Activated T-helper 2 cell treated with anti-CD3 and anti-CD28 coated beads, Interferon-gamma antibody, Interleukin-2, Interleukin-4, amounts not matched to agents 10 μg/mL and 5 μg/mL and 100 μg/mL, durations not matched to agents 14 hours and 24 hours and 36 hours (primary cell): ENCODE measurements at regions not wholly inside any gene's neighbourhood (a gene's known extent, or its start where the extent isn't known, plus 50 kb on each side); places are given as distances from the start of the nearest gene placed in this dataset.

Experiments
- DNase-seq: peaks from one replicate; pipeline ENCODE4 v3.0.0; 2021; ENCODE audit warnings: low spot score
- H3K27ac Mint-ChIP-seq: one replicate; pipeline ENCODE4 v1.8.0; 2021; ENCODE audit warnings: mixed read lengths
- H3K27me3 Mint-ChIP-seq: one replicate; pipeline ENCODE4 v1.8.0; 2021; ENCODE audit warnings: low read depth, mixed read lengths
- H3K36me3 Mint-ChIP-seq: one replicate; pipeline ENCODE4 v1.8.0; 2021; ENCODE audit warnings: low read depth, mixed read lengths
- H3K4me1 Mint-ChIP-seq: one replicate; pipeline ENCODE4 v1.8.0; 2021; ENCODE audit warnings: low read depth, mixed read lengths
- H3K4me3 Mint-ChIP-seq: one replicate; pipeline ENCODE4 v1.8.0; 2021; ENCODE audit warnings: low read depth, mild to moderate bottlenecking, moderate library complexity, mixed read lengths
- H3K9me3 Mint-ChIP-seq: one replicate; pipeline ENCODE4 v1.8.0; 2021; ENCODE audit warnings: mixed read lengths
- intact Hi-C: fragments of 100-400 bp; cut with micrococcal nuclease; formaldehyde crosslinking; loops from one replicate; pipeline ENCODE4 v1.15.1; 2023

GRCh38 chr18:60943297-60943696 lies 389.9 kb upstream of the CDH20 start:
- intact Hi-C loops, result no loop called here
- H3K9me3 Mint-ChIP-seq, result peaks cover 5% of the 10 kb centered on the region

GRCh38 chr18:60950634-60951033 lies 382.6 kb upstream of the CDH20 start:
- Mint-ChIP-seq H3K4me3 (no peak overlapping the region), H3K27ac (no peak overlapping the region), H3K9me3 (no peaks in the 10 kb centered on the region), H3K27me3 (no peaks in the 10 kb centered on the region), H3K36me3 (no peaks in the 10 kb centered on the region), H3K4me1 (no peaks in the 10 kb centered on the region)
- DNase-seq, result no peak
- intact Hi-C loops, result no loop called here

More at GRCh38 chr18:60943297-60943696, 389.9 kb upstream of the CDH20 start:
- Mint-ChIP-seq H3K36me3 (no peaks in the 10 kb centered on the region), H3K4me1 (no peaks in the 10 kb centered on the region), H3K27me3 (no peaks in the 10 kb centered on the region), H3K27ac (no peak overlapping the region), H3K4me3 (no peak overlapping the region)
- DNase-seq, result no peak

GRCh38 chr18:60951091-60951490 lies 382.1 kb upstream of the CDH20 start:
- Mint-ChIP-seq H3K9me3 (no peaks in the 10 kb centered on the region), H3K4me3 (no peak overlapping the region), H3K27me3 (no peaks in the 10 kb centered on the region), H3K27ac (no peak overlapping the region), H3K4me1 (no peaks in the 10 kb centered on the region), H3K36me3 (no peaks in the 10 kb centered on the region)
- intact Hi-C loops, result no loop called here
- no peak for DNase-seq

- Mint-ChIP-seq H3K36me3 (no peaks in the 10 kb centered on the region), H3K27me3 (no peaks in the 10 kb centered on the region), H3K4me3 (no peak overlapping the region), H3K9me3 (peaks cover 8% of the 10 kb centered on the region), H3K27ac (no peak overlapping the region), H3K4me1 (no peaks in the 10 kb centered on the region)
- intact Hi-C loops, result no loop called here
- no peak for DNase-seq
Measured at GRCh38 chr18:60962625-60963024, 370.6 kb upstream of the CDH20 start.

GRCh38 chr18:60965856-60966255 lies 367.4 kb upstream of the CDH20 start:
- Mint-ChIP-seq H3K4me1 (no peaks in the 10 kb centered on the region), H3K36me3 (no peaks in the 10 kb centered on the region), H3K4me3 (no peak overlapping the region)

GRCh38 chr18:60966876-60967275 lies 366.4 kb upstream of the CDH20 start:
- Mint-ChIP-seq H3K27me3 (no peaks in the 10 kb centered on the region), H3K27ac (no peak overlapping the region), H3K36me3 (no peaks in the 10 kb centered on the region), H3K9me3 (peaks cover 12% of the 10 kb centered on the region), H3K4me1 (no peaks in the 10 kb centered on the region), H3K4me3 (no peak overlapping the region)
- DNase-seq, result no peak
- intact Hi-C loops, result no loop called here

More at GRCh38 chr18:60965856-60966255, 367.4 kb upstream of the CDH20 start:
- Mint-ChIP-seq H3K27ac (no peak overlapping the region), H3K27me3 (no peaks in the 10 kb centered on the region), H3K9me3 (peaks cover 12% of the 10 kb centered on the region)
- no peak for DNase-seq
- intact Hi-C loops, result no loop called here

GRCh38 chr18:60975420-60975819 lies 357.8 kb upstream of the CDH20 start:
- intact Hi-C loops, result no loop called here
- Mint-ChIP-seq H3K27me3 (no peaks in the 10 kb centered on the region), H3K9me3 (peaks cover 10% of the 10 kb centered on the region), H3K4me3 (no peak overlapping the region), H3K27ac (no peak overlapping the region), H3K4me1 (no peaks in the 10 kb centered on the region), H3K36me3 (no peaks in the 10 kb centered on the region)
- no peak for DNase-seq

GRCh38 chr18:60976976-60977375 lies 356.3 kb upstream of the CDH20 start:
- Mint-ChIP-seq H3K27ac (no peak overlapping the region), H3K4me3 (no peak overlapping the region), H3K27me3 (no peaks in the 10 kb centered on the region), H3K4me1 (no peaks in the 10 kb centered on the region), H3K9me3 (peaks cover 7% of the 10 kb centered on the region), H3K36me3 (no peaks in the 10 kb centered on the region)
- intact Hi-C loops, result no loop called here
- DNase-seq, result no peak

GRCh38 chr18:60978338-60978737 lies 354.9 kb upstream of the CDH20 start:
- H3K9me3 Mint-ChIP-seq, result peaks cover 7% of the 10 kb centered on the region
- intact Hi-C loops, result no loop called here
- DNase-seq, result no peak
- H3K4me1 Mint-ChIP-seq, result no peaks in the 10 kb centered on the region
- no peak overlapping the region for H3K4me3 Mint-ChIP-seq
- H3K36me3 Mint-ChIP-seq, result no peaks in the 10 kb centered on the region
- H3K27ac Mint-ChIP-seq, result no peak overlapping the region
- no peaks in the 10 kb centered on the region for H3K27me3 Mint-ChIP-seq

- H3K27me3 Mint-ChIP-seq, result no peaks in the 10 kb centered on the region
- no peak overlapping the region for H3K4me3 Mint-ChIP-seq
- no peak overlapping the region for H3K27ac Mint-ChIP-seq
- H3K4me1 Mint-ChIP-seq, result no peaks in the 10 kb centered on the region
- intact Hi-C loops, result no loop called here
- H3K36me3 Mint-ChIP-seq, result no peaks in the 10 kb centered on the region
- peaks cover 7% of the 10 kb centered on the region for H3K9me3 Mint-ChIP-seq
- DNase-seq, result no peak
Measured at GRCh38 chr18:60980422-60981005, 352.7 kb upstream of the CDH20 start.

- H3K9me3 Mint-ChIP-seq, result peaks cover 13% of the 10 kb centered on the region
- no peak for DNase-seq
- intact Hi-C loops, result no loop called here
- no peak overlapping the region for H3K4me3 Mint-ChIP-seq
- no peaks in the 10 kb centered on the region for H3K27me3 Mint-ChIP-seq
- no peak overlapping the region for H3K27ac Mint-ChIP-seq
- H3K36me3 Mint-ChIP-seq, result no peaks in the 10 kb centered on the region
- no peaks in the 10 kb centered on the region for H3K4me1 Mint-ChIP-seq
Measured at GRCh38 chr18:60981682-60982328, 351.4 kb upstream of the CDH20 start.

GRCh38 chr18:60982329-60982695 lies 350.9 kb upstream of the CDH20 start:
- intact Hi-C loops, result no loop called here
- peaks cover 10% of the 10 kb centered on the region for H3K9me3 Mint-ChIP-seq
- no peaks in the 10 kb centered on the region for H3K36me3 Mint-ChIP-seq
- DNase-seq, result no peak
- H3K27me3 Mint-ChIP-seq, result no peaks in the 10 kb centered on the region
- H3K4me3 Mint-ChIP-seq, result no peak overlapping the region
- H3K4me1 Mint-ChIP-seq, result no peaks in the 10 kb centered on the region
- no peak overlapping the region for H3K27ac Mint-ChIP-seq

- no peaks in the 10 kb centered on the region for H3K36me3 Mint-ChIP-seq
- H3K4me3 Mint-ChIP-seq, result no peak overlapping the region
Measured at GRCh38 chr18:60982928-60983327, 350.3 kb upstream of the CDH20 start.

More at GRCh38 chr18:60982928-60983327, 350.3 kb upstream of the CDH20 start:
- no peak for DNase-seq
- Mint-ChIP-seq H3K27me3 (no peaks in the 10 kb centered on the region), H3K9me3 (peaks cover 7% of the 10 kb centered on the region), H3K4me1 (no peaks in the 10 kb centered on the region), H3K27ac (no peak overlapping the region)
- intact Hi-C loops, result no loop called here
